ENCODE measurements at regions not wholly inside any gene's neighbourhood (a gene's known extent, or its start where the extent isn't known, plus 50 kb on each side); places are given as distances from the start of the nearest gene placed in this dataset.
"Not testable (repeated sequence)": the region's sequence is repeated elsewhere in the genome, so short reads cannot be mapped to it uniquely, and the experiment has no call there.

DNA sequence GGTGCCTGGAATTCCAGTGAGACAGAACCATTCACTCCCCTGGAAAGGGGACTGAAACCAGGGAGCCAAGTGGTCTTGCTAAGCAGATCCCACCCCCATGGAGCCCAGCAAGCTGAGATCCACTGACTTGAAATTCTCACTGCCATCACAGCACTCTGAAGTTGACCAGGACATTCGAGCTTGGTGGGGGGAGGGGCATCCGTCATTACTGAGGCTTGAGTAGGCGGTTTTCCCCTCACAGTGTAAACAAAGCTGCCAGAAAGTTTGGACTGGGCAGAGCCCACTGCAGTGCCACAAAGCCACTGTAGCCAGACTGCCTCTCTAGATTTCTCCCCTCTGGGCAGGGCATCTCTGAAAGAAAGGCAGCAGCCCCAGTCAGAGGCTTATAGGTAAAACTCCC, 623.9 kb upstream of the CCDC179 start:
- not testable (repeated sequence) for TF ChIP-seq CTCF (conservative IDR thresholded peaks at IDR 0.05 in 1 of 2, IDR thresholded peaks at IDR 0.05 in 1 of 2; ENCODE audit: low read depth in 1 of 2, low read length in 2 of 2); EZH2 (IDR thresholded peaks at IDR 0.05; ENCODE audit: low read length, missing control alignments)
